Muscle of leg (tissue), 3 donors: ENCODE measurements at regions not wholly inside any gene's neighbourhood (a gene's known extent, or its start where the extent isn't known, plus 50 kb on each side); places are given as distances from the start of the nearest gene placed in this dataset.

Experiments
- DNase-seq: peaks from one replicate; pipeline ENCODE4 v3.0.0; 2013
- H3K27ac ChIP-seq: one replicate; pipeline ENCODE4 v1.5.1; 2013; ENCODE audit warnings: mild to moderate bottlenecking, low read length, control low read depth
- H3K27me3 ChIP-seq: one replicate; pipeline ENCODE4 v1.6.1; 2013; ENCODE audit warnings: low read length; ENCODE audit not compliant: control insufficient read depth, insufficient read depth
- H3K36me3 ChIP-seq: one replicate; pipeline ENCODE4 v1.6.1; 2013; ENCODE audit warnings: low read length; ENCODE audit not compliant: control insufficient read depth, insufficient read depth
- H3K4me1 ChIP-seq: one replicate; pipeline ENCODE4 v1.6.1; 2013; ENCODE audit warnings: low read length; ENCODE audit not compliant: control insufficient read depth, insufficient read depth
- H3K4me3 ChIP-seq: one replicate; pipeline ENCODE4 v1.5.1; 2013; ENCODE audit warnings: low read length, control low read depth
- H3K9me3 ChIP-seq: replicated peaks from 2 replicates; pipeline ENCODE4 v1.6.1; 2013; ENCODE audit warnings: low read depth, low read length; ENCODE audit not compliant: control insufficient read depth
- WGBS: methylation state at CpG from one replicate; pipeline ENCODE4 v1.1.5; 2013; ENCODE audit warnings: missing lambda C conversion rate; ENCODE audit not compliant: insufficient coverage; 5-methylcytosine and 5-hydroxymethylcytosine counted together

DNA sequence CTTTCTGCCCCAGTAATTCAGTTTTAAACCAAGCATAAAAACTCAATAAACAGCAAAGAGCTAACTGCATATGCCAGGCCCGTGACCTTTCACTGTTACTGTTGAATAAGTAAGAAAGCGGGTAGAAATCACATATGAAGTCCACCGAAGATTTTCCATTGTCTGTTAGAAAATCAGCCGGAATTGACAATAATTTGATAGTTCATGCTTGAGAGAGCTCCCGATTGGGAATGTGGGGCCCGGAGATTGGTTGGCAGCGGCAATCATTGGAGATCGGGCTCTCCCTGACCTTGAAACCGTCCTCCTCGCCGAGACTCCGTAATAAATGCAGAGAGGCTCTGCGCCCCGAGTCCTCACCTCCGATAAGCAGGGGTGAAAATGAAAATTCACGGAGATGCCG, 709.6 kb downstream of the BRD1 start:
- peaks cover 3% of the 10 kb centered on the region for H3K4me1 ChIP-seq
- no peak overlapping the region for H3K4me3 ChIP-seq
- no peak overlapping the region for H3K27ac ChIP-seq
- H3K9me3 ChIP-seq = no peaks in the 10 kb centered on the region
- H3K27me3 ChIP-seq = peaks cover 2% of the 10 kb centered on the region
- no peaks in the 10 kb centered on the region for H3K36me3 ChIP-seq
- no peak for DNase-seq
- 89% methylated on average over 17 of the region's 17 CpGs for WGBS

DNA sequence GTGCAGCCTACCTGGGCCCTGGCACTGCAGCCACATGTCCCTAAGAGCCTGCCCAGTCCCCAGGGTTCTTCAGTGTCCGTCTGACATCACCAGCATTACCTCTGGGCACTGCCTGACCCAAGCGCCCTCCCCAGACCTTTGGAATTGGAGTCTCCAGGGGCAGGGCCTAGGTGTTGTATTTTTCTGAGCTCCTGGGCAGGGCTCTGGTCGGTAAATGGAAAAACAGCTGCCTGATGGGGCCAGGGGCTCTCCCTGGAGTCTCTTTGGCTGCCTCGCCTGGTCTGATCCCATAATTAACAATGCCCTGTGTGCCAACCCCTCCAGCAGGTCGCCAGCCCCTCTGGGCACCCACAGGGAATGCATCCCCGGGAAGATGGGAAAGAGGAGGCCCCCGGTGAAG, 710.2 kb downstream of the BRD1 start:
- Histone ChIP-seq H3K4me3 (no peak overlapping the region), H3K27ac (no peak overlapping the region), H3K4me1 (peaks cover 3% of the 10 kb centered on the region), H3K9me3 (no peaks in the 10 kb centered on the region), H3K27me3 (peaks cover 2% of the 10 kb centered on the region), H3K36me3 (no peaks in the 10 kb centered on the region)
- 69% methylated on average over 3 of the region's 7 CpGs for WGBS
- no peak for DNase-seq

DNA sequence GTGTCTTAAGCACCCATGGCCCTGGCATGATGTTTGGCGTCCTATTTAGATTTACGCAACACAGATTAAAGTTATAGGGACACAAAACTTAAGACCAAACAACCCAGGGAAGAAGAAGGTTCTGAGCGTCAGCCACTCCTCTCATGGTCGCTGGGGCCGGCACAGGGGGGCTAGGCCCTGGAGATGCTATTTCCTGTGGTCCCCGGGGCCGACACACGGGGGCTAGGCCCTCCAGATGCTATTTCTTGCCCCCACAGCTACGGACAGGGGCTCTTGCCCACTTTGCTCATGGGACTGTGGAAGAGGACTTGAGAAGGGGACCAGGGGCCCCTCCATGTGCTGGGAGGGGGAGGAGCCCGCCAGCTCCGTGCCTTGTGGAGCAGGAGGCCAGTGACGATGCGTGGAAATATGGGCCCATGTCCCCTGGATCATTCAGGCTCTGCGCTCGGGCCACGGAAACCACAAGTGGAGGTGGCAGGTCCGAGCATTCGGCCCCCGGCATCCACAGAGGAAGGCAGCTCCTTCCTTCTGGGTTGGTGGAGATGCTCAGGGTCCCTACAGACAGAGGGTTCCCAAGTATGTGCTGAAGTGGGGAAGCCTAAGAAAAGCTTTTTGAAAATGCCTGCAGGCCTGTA, 711.1 kb downstream of the BRD1 start:
- peaks cover 2% of the 10 kb centered on the region for H3K27me3 ChIP-seq
- no peaks in the 10 kb centered on the region for H3K9me3 ChIP-seq
- peaks cover 3% of the 10 kb centered on the region for H3K4me1 ChIP-seq
- 82% methylated on average over 15 of the region's 19 CpGs for WGBS
- no peak overlapping the region for H3K4me3 ChIP-seq
- DNase-seq = no peak
- H3K27ac ChIP-seq = no peak overlapping the region
- H3K36me3 ChIP-seq = no peaks in the 10 kb centered on the region

DNA sequence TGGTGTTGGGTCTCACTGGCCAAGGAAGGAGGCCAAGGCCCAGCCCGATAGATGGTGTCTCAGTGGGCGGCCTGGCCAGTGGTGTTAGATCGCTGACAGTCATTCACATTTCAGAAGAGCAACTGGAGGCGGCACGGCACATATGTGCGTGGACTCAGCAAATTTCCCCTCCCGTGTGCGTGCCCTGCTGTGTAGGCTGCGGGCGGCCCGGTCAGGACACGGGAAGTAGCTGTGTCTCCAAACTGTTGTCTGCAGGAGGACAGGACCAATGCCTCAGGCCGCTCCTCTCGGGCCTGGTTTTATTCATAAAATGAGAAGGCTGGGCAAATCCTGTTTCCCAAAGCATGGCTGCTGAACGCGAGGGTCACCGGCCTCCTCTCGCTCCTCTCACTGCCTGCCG, 711.7 kb downstream of the BRD1 start:
- Histone ChIP-seq H3K4me1 (peaks cover 3% of the 10 kb centered on the region), H3K27me3 (peaks cover under 1% of the 10 kb centered on the region), H3K4me3 (no peak overlapping the region), H3K36me3 (no peaks in the 10 kb centered on the region), H3K9me3 (no peaks in the 10 kb centered on the region), H3K27ac (no peak overlapping the region)
- WGBS = 73% methylated on average over 16 of the region's 19 CpGs
- no peak for DNase-seq

DNA sequence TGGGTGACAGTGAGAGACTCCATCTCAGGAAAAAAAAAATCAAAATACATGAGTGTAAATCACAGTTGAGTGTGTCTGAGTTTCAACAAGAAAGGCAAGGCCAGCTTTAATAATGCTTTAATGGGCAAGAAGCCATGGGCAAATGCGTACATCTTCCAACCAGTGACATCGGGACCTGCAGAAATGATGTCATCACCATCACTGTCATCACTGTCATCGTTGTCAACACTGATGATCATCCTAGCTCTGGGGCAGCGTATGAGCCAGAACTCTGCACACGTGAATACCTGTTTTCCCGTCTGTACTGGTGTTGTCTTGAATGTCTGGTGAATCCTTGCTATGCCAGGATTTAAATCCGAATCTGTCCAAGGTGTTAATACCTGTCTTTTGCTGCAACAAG, 712.5 kb downstream of the BRD1 start:
- H3K9me3 ChIP-seq = no peaks in the 10 kb centered on the region
- no peak overlapping the region for H3K27ac ChIP-seq
- H3K4me1 ChIP-seq = peaks cover 3% of the 10 kb centered on the region
- 89% methylated on average over 7 of the region's 7 CpGs for WGBS
- no peaks in the 10 kb centered on the region for H3K36me3 ChIP-seq
- H3K4me3 ChIP-seq = no peak overlapping the region
- H3K27me3 ChIP-seq = no peaks in the 10 kb centered on the region
- no peak for DNase-seq

DNA sequence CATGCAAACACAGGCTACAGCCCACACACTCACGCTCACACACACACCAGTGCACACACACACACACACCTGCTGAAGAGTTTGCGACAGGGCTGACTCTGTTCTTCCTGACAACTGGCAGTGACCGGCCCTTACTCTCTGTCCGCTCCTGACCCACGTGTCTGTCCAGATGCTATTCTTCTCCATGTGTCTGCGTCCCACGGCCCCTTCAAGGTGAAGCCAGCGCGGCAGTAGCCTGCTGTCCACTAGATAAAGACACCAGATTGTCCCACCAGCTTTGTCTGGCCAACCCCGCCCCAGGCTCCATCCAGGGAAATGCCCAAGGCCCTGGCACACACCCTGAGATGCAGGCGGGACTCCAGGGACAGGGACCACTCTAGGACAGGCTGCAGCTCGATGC, 713.9 kb downstream of the BRD1 start:
- H3K4me3 ChIP-seq = no peak overlapping the region
- peaks cover 2% of the 10 kb centered on the region for H3K27me3 ChIP-seq
- WGBS = 89% methylated on average over 12 of the region's 12 CpGs
- no peak for DNase-seq
- no peaks in the 10 kb centered on the region for H3K4me1 ChIP-seq
- no peaks in the 10 kb centered on the region for H3K9me3 ChIP-seq
- H3K27ac ChIP-seq = no peak overlapping the region
- H3K36me3 ChIP-seq = no peaks in the 10 kb centered on the region

DNA sequence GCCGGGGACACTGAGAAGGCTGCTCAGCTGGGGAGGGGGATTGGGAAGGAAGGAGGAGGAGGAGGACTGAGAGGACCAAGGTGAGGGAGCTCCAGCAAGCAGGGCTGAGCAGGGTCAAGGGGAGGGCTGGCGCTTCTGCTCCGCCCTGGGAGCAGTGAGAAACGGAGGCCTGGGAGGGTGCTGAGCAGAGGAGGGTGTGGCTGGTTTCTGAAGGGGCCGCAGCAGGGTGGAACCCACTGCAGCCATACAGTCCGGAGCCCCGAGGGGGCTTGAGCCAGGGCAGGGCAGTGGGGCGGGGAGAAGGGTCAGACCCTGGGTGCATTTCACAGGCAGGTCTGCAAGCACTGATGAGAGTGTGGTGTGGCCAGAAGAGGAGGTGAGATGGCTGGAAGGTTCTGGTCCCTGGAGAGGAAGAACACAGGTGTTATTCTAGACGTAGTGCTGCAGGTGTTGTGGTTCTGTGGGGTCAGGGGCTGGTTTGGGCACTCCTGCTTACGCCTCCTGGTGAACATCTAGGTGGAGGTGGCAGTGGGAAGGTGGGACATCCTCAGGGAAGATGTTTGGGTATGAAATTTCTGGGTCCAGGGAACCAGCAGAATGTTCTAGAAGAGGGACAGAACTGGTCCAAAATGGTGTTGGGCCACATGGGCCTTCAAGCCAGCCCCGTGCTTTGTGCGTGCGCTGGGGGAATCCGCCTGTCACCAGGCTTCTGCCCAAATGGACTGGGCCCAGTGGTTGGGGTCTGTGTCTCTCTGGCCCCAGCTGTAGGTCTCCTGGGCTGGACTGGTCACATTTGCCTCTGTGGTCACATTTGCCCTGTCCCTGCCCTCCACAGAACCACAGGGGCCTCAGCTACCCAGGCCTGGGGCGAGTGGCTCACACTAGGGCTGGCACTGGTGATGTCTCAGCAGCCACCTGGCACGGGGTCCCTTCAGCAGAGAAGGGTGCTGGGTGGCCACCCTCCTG, 714.7 kb downstream of the BRD1 start:
- Histone ChIP-seq H3K9me3 (no peaks in the 10 kb centered on the region), H3K27me3 (peaks cover 2% of the 10 kb centered on the region), H3K36me3 (no peaks in the 10 kb centered on the region), H3K27ac (no peak overlapping the region), H3K4me3 (no peak overlapping the region), H3K4me1 (no peaks in the 10 kb centered on the region)
- 77% methylated on average over 15 of the region's 16 CpGs for WGBS
- no peak for DNase-seq

DNA sequence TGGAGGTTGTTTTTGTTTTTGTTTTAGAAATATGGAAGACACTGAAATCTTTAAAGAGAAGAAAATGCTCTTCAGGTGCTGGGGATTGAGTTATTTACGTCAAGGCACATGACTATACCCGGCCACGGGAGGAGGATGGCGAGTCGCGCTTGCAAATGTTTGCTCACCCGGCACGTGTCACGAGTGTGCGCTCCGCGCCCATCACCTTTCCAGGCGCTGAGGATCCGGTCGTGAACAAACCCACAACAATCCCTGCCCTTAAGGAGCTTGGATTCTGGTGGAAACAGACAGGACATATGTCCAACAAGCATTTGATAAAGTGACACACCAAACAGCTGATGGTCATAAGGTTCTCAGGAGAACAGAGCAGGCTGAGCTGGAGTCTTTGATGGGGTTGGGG, 715.5 kb downstream of the BRD1 start:
- H3K27ac ChIP-seq = no peak overlapping the region
- H3K9me3 ChIP-seq = no peaks in the 10 kb centered on the region
- peaks cover 2% of the 10 kb centered on the region for H3K27me3 ChIP-seq
- H3K4me3 ChIP-seq = no peak overlapping the region
- DNase-seq = no peak
- H3K4me1 ChIP-seq = no peaks in the 10 kb centered on the region
- 84% methylated on average over 8 of the region's 15 CpGs for WGBS
- H3K36me3 ChIP-seq = no peaks in the 10 kb centered on the region

DNA sequence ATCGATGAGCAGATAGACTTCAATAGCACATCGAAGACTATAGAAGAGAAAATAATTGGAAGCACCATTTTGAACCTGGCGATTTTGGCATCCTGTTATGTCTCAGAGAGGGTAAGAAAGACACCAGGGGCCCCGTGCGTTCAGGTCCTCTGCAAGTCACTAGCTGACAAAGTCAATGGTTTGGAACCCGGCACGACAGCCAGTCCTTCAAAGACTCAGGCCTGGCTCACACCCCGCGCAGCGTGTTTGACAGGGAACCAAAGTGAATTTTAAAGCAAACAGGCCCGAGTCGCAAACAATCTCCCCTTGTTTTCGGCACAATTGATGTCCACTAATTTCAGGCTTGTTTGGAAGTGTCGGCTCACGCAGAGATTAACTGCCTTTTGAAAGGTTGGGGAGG, 716.6 kb downstream of the BRD1 start:
- Histone ChIP-seq H3K4me3 (no peak overlapping the region), H3K27ac (no peak overlapping the region), H3K4me1 (no peaks in the 10 kb centered on the region), H3K27me3 (peaks cover 2% of the 10 kb centered on the region), H3K9me3 (no peaks in the 10 kb centered on the region), H3K36me3 (no peaks in the 10 kb centered on the region)
- 64% methylated on average over 11 of the region's 15 CpGs for WGBS
- no peak for DNase-seq

DNA sequence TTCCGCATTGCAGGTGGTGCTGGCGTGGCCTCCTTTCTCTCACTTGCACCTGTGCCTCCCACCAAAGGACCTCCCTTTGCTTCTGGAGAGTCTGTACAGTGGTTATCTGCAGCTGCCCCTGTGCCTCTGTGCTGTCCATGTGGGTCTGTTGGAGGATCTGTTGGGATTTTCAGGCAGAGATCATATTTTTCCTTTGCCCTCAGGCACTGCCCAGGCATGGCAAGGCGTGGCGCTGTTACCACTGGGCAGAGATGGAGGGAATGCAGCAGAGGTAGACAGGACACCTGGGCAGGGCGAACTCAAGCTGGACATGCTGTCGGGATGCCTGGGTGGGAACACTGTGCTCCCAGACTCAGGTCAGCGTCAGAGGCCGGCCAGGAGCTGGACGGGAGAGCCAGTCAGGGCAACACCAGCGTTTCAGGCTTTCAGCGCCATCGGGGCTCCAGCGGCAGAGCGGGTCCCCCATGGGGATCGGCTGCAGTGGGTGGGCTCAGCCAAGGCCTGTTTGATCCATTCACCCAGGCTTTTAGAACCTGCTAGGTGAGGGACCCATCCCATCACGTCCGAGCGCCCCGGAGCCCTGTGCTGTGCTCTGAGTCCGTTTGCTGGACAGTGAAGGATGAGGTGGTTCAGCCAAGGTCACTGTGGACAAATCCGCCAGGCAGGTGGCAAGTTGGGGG, 718.9 kb downstream of the BRD1 start:
- peaks cover 2% of the 10 kb centered on the region for H3K27me3 ChIP-seq
- no peaks in the 10 kb centered on the region for H3K9me3 ChIP-seq
- DNase-seq = no peak
- WGBS = 77% methylated on average over 14 of the region's 21 CpGs
- H3K36me3 ChIP-seq = no peaks in the 10 kb centered on the region
- no peaks in the 10 kb centered on the region for H3K4me1 ChIP-seq
- no peak overlapping the region for H3K4me3 ChIP-seq
- H3K27ac ChIP-seq = no peak overlapping the region
